GM18505 (cell line): ENCODE measurements at regions not wholly inside any gene's neighbourhood (a gene's known extent, or its start where the extent isn't known, plus 50 kb on each side); places are given as distances from the start of the nearest gene placed in this dataset.
"Not testable (repeated sequence)": the region's sequence is repeated elsewhere in the genome, so short reads cannot be mapped to it uniquely, and the experiment has no call there.

ENCODE experiments used
- ATAC-seq: cut with Tn5 transposase; IDR thresholded peaks from one replicate; pipeline ENCODE4 v1.9.1; 2021; ENCODE audit not compliant: unreplicated experiment
- POLR2A ChIP-seq: IDR thresholded peaks from 4 replicates; pipeline ENCODE4 v1.6.1; 2011; ENCODE audit warnings: borderline replicate concordance; ENCODE audit not compliant: insufficient read depth, insufficient read length; ENCODE audit errors: extremely low read depth

GRCh38 chr7:91579837-91580236 lies 300.7 kb downstream of the MTERF1 start:
- no peak for ATAC-seq
- no peak for TF ChIP-seq POLR2A

- TF ChIP-seq POLR2A = no peak
- no peak for ATAC-seq
Measured at GRCh38 chr7:91582799-91583477, 297.6 kb downstream of the MTERF1 start.

- TF ChIP-seq POLR2A = no peak
- no peak for ATAC-seq
Measured at GRCh38 chr7:91596287-91596686, 284.2 kb downstream of the MTERF1 start.

GRCh38 chr7:91598791-91599190 lies 281.7 kb downstream of the MTERF1 start:
- ATAC-seq = no peak
- no peak for TF ChIP-seq POLR2A

GRCh38 chr7:91600112-91600511 lies 280.4 kb downstream of the MTERF1 start:
- ATAC-seq = no peak
- TF ChIP-seq POLR2A = no peak

- no peak for TF ChIP-seq POLR2A
- ATAC-seq = no peak
Measured at GRCh38 chr7:91603707-91604106, 276.8 kb downstream of the MTERF1 start.

GRCh38 chr7:91608606-91609005 lies 271.9 kb downstream of the MTERF1 start:
- no peak for TF ChIP-seq POLR2A
- ATAC-seq = no peak

- no peak for TF ChIP-seq POLR2A
- no peak for ATAC-seq
Measured at GRCh38 chr7:91609525-91609924, 271.0 kb downstream of the MTERF1 start.

GRCh38 chr7:91614431-91614830 lies 266.1 kb downstream of the MTERF1 start:
- TF ChIP-seq POLR2A = no peak
- no peak for ATAC-seq

GRCh38 chr7:91618776-91619765 lies 261.4 kb downstream of the MTERF1 start:
- no peak for ATAC-seq
- no peak for TF ChIP-seq POLR2A

GRCh38 chr7:91620827-91621226 lies 259.7 kb downstream of the MTERF1 start:
- no peak for ATAC-seq
- no peak for TF ChIP-seq POLR2A

GRCh38 chr7:91627324-91627723 lies 253.2 kb downstream of the MTERF1 start:
- not testable (repeated sequence) for ATAC-seq

- TF ChIP-seq POLR2A = no peak
- no peak for ATAC-seq
Measured at GRCh38 chr7:91628742-91629141, 251.8 kb downstream of the MTERF1 start.
